ENCODE measurements at regions not wholly inside any gene's neighbourhood (a gene's known extent, or its start where the extent isn't known, plus 50 kb on each side); places are given as distances from the start of the nearest gene placed in this dataset.

DNA sequence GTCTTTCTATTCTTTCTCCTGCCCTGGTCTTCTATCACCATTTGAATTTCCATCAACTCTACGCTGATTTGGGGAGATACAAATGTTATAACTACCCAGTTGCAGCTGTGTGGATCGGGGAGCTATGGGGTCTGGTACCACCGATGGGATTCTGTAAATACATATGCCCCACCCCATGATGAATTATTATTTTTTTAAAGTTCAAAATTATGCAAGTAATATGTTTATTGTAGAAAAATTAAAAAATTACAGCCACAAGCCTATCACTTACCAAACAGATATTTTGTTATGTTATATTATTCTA, 52.4 kb upstream of the CLMP start (continued):
- no peak for TF ChIP-seq ZNF462 (CRISPR knock-in tag; IDR thresholded peaks at IDR 0.05)

DNA sequence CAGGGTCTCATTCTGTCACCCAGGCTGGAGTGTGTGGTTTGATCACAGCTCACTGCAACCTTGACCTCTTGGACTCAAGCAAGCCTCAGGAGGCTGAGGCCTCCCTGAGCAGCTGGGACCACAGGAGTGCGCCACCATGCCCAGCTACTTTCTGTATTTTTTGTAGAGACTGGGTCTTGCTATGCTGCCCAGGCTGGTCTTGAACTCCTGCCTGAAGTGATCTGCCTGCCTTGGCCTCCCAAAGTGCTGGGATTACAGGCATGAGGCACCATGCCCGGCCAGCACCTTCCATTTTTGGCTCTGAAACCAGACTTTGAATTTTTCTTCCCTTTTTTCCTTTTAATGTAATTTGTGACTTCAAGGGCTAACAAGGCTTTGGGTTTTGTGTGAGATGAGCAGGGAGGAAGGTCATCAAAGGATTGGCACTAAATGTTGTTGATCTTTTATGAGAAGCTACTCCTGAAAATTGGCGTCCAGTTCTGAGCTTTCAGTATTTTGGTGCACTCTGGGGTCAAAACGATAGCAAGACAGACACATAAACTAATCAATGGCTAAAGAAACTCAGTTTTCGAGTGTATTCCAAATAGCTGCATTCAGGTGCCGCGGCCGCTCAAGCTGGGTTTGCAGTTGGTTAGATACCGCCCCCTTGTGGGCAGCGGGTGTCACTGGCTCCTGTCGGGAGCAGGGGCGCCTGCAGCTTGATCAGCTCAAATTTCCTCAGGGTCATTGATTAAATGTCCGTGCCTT, 51.9 kb upstream of the CLMP start:
- no peaks in the 10 kb centered on the region for H3K9me2 ChIP-seq (ENCODE audit: insufficient read depth)
- H2AFZ ChIP-seq, result 0 out of 2 replicates have a peak overlapping the region, but pooled peaks have one; percentile 65
- no peaks in the 10 kb centered on the region for H4K20me1 ChIP-seq (replicated peaks; ENCODE audit: insufficient read depth)
- peaks cover 16% of the 10 kb centered on the region for H3K4me1 Mint-ChIP-seq
- ATAC-seq (peak; percentile 89), DNase-seq (ENCODE audit: low spot score) (peak; percentile 94)
- no peaks in the 10 kb centered on the region for H3K27me3 ChIP-seq (ENCODE audit: insufficient read depth)
- no peaks in the 10 kb centered on the region for H3K79me2 ChIP-seq (replicated peaks; ENCODE audit: insufficient read depth)
- H3K4me3 Mint-ChIP-seq, result no peak overlapping the region
- H3K36me3 Mint-ChIP-seq (ENCODE audit: low read depth), result no peaks in the 10 kb centered on the region
- peaks cover 20% of the 10 kb centered on the region for H3K4me1 ChIP-seq (ENCODE audit: insufficient read depth)
- H3K27ac Mint-ChIP-seq, result no peak overlapping the region
- TF ChIP-seq ZNF331 (CRISPR knock-in tag; IDR thresholded peaks at IDR 0.05; ENCODE audit: low read depth) (no peak), CTCF (conservative IDR thresholded peaks at IDR 0.05; ENCODE audit: low read depth in 2 of 2) (peak; percentile 98 to 99)
- no peaks in the 10 kb centered on the region for H3K9me3 Mint-ChIP-seq
- H3K27ac ChIP-seq (ENCODE audit: low read depth), result no peak overlapping the region
- H3K36me3 ChIP-seq (ENCODE audit: insufficient read depth), result no peaks in the 10 kb centered on the region
- H3K27me3 Mint-ChIP-seq (ENCODE audit: insufficient read depth, low read depth, poor library complexity), result peaks cover 6% of the 10 kb centered on the region
- H3K4me2 ChIP-seq, result no peak overlapping the region
- no peak overlapping the region for H3K4me3 ChIP-seq
- H3F3A ChIP-seq (replicated peaks; ENCODE audit: low read depth), result no peaks in the 10 kb centered on the region
